ENCODE measurements at regions not wholly inside any gene's neighbourhood (a gene's known extent, or its start where the extent isn't known, plus 50 kb on each side); places are given as distances from the start of the nearest gene placed in this dataset.

GRCh38 chr13:79933389-79933788 is 407.5 kb downstream of the SPRY2 start:
- no peaks in the 10 kb centered on the region for H4K20me1 ChIP-seq (ENCODE audit: insufficient read depth, low read length)
- in situ Hi-C loops (cut with MboI; ENCODE audit: low sequenced_read_pairs) (loop anchor here (10.0 kb wide), 2 partner anchors 149 to 401 kb away; no protein-coding TSS in a partner anchor), dilution Hi-C loops (cut with HindIII; ENCODE audit: low sequenced_read_pairs, unreplicated experiment) (no loop called here), intact Hi-C loops (cut with micrococcal nuclease) (no loop called here)
- peaks cover 17% of the 10 kb centered on the region for H3K4me1 ChIP-seq (ENCODE audit: control insufficient read depth, insufficient read depth, low read length)
- BruUV-seq (replicated peaks): no TSS peak
- H3K4me2 ChIP-seq (ENCODE audit: low read depth, low read length): no peak overlapping the region
- H3K18ac ChIP-seq (ENCODE audit: low read depth, low read length): peak overlapping the region; percentile 72; the same call in 1 of the 2 replicates
- H3K9me3 ChIP-seq (ENCODE audit: control insufficient read depth, insufficient read depth, low read length): no peaks in the 10 kb centered on the region
- H2BK120ac ChIP-seq (ENCODE audit: low read depth, low read length): peak overlapping the region; percentile 60; the same call in 1 of the 2 replicates
- DNase-seq (no peak), ATAC-seq (ENCODE audit: low read depth) (no peak)
- H4K5ac ChIP-seq (ENCODE audit: low read depth, low read length): peak overlapping the region; percentile 70; the same call in 1 of the 2 replicates
- no peaks in the 10 kb centered on the region for H3K36me3 ChIP-seq (ENCODE audit: control insufficient read depth, insufficient read depth, low read length)
- no peak overlapping the region for H3K56ac ChIP-seq (ENCODE audit: extremely low read depth, insufficient read depth, low read length)
- H3K9me1 ChIP-seq (ENCODE audit: insufficient read depth, low read length): 0 out of 2 replicates have a peak, but pooled peaks cover 4% of the 10 kb centered on the region
- POLR2A ChIA-PET (ENCODE audit: unreplicated experiment): no interaction called here
- peak overlapping the region; percentile 61; the same call in 1 of the 2 replicates for H2BK20ac ChIP-seq (ENCODE audit: low read depth, low read length)
- H3K4ac ChIP-seq (ENCODE audit: low read depth, low read length): peak overlapping the region; percentile 58
- H2BK15ac ChIP-seq (ENCODE audit: low read depth, low read length): peak overlapping the region; percentile 83; the same call in 2 of the 3 replicates
- peak overlapping the region; percentile 66 for H2AK5ac ChIP-seq (ENCODE audit: low read depth, low read length)
- peak overlapping the region; percentile 37; the same call in 1 of the 2 replicates for H3K14ac ChIP-seq (replicated peaks; ENCODE audit: low read depth, low read length)
- H3K9ac ChIP-seq (ENCODE audit: low read depth, low read length): no peak overlapping the region
- no peak overlapping the region for H2BK5ac ChIP-seq (ENCODE audit: low read depth, low read length, poor library complexity, severe bottlenecking)
- 0 out of 2 replicates have a peak overlapping the region, but pooled peaks have one; percentile 32 for H4K91ac ChIP-seq (ENCODE audit: insufficient read depth, low read depth, low read length)
- no peak overlapping the region for H3K4me3 ChIP-seq (ENCODE audit: insufficient read depth, low read depth, low read length)
- H3K27me3 ChIP-seq (ENCODE audit: control insufficient read depth, insufficient read depth, low read length): no peaks in the 10 kb centered on the region
- 100% methylated on average over 1 of the region's 2 CpGs; no CpG with 5 or more reads in 1 of the 2 experiments for WGBS, 2 experiments (ENCODE audit: extremely low coverage in 2 of 2, insufficient read length in 1 of 2)
- H2AFZ ChIP-seq (replicated peaks; ENCODE audit: low read length, poor library complexity): no peak overlapping the region
- TF ChIP-seq CEBPB (IDR thresholded peaks at IDR 0.05; ENCODE audit: low read depth, low read length) (no peak), RCOR1 (IDR thresholded peaks at IDR 0.05; ENCODE audit: insufficient replicate concordance, low read length) (no peak), CHD1 (IDR thresholded peaks at IDR 0.05; ENCODE audit: low read depth, low read length) (no peak), NFE2L2 (IDR thresholded peaks at IDR 0.05; ENCODE audit: low read depth, low read length) (no peak)
- H4K8ac ChIP-seq (ENCODE audit: low read depth in 2 of 2, low read length in 2 of 2): peak overlapping the region in 1 of 2 experiments; percentile 51; a peak in 2 of 4 replicates
- peaks cover 0 to 7% of the 10 kb centered on the region in 2 experiments; a peak in 1 of 4 replicates for H3K79me1 ChIP-seq (ENCODE audit: low read depth in 1 of 2, low read length in 2 of 2)
- H3K23ac ChIP-seq (ENCODE audit: low read depth, low read length): no peak overlapping the region
- H2AK9ac ChIP-seq (replicated peaks; ENCODE audit: low read depth, low read length, poor library complexity): no peak overlapping the region
- CTCF ChIA-PET: no interaction called here
- no peak overlapping the region for H3K27ac ChIP-seq (ENCODE audit: insufficient read depth, low read length)

Data from IMR-90 (cell line).